Glomerular visceral epithelial cell (primary cell): ENCODE measurements at regions not wholly inside any gene's neighbourhood (a gene's known extent, or its start where the extent isn't known, plus 50 kb on each side); places are given as distances from the start of the nearest gene placed in this dataset.
"Not testable (repeated sequence)": the region's sequence is repeated elsewhere in the genome, so short reads cannot be mapped to it uniquely, and the experiment has no call there.

ENCODE experiments used
- DNase-seq: peaks from one replicate; pipeline ENCODE4 v3.0.0-alpha.2; 2016; ENCODE audit errors: extremely low spot score

DNA sequence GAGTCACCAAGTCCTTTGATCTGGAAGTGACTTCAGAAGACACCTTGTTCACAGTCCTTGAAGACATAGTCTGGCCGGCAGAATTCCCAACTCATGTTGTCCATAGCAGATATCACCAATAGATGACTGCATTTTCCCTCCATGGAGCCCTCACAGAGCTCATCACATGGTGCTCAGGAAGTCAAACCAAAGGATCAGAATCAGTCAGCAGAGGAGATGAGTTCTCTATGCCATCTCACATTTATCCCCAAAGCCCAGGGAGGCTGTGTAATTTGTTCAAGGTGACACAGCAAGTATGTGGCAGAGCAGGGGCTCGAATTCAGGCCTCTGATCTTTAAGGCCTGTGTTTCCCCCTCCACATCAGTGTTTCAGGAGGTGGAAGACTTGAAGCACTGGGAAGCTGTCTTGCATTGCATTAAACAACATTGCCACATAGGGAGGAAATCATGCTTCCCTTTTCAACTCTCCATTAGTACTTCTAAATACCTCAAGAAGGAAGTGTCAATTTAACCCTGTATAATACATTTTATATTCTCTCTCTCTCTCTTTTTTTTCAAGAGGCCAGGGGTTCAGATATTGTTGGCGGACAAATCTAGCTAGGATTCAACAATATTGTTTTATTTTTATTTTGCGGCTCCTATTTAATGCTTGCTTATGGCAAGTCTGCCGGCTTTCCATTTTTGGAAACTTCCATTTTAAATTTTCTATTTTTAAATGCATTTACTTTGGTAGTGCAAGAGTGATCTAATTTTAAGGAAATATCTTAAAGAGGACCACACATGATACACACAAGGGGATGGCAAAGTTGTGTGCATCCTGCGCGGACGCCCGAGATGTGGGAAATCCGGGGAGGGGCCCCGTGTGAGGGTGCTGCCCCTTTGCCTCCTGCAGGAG, 61.9 kb downstream of the NPIPB5 start:
- DNase-seq = not testable (repeated sequence)

DNA sequence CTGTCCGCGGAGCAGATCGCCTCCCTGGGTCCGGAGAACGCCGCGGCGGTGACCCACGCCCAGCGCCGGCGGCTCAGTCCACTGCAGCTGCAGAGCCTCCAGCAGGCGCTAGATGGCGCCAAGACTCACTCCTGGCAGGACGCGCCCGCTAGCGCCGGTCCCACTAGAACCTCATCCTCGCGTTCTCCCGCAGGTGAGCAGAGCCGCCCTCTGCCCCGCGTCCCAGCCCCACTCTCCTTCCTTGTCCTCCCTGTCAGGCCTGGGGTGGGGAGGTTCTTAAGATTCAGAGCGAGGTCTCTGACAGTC, 62.5 kb downstream of the NPIPB5 start:
- DNase-seq = not testable (repeated sequence)

DNA sequence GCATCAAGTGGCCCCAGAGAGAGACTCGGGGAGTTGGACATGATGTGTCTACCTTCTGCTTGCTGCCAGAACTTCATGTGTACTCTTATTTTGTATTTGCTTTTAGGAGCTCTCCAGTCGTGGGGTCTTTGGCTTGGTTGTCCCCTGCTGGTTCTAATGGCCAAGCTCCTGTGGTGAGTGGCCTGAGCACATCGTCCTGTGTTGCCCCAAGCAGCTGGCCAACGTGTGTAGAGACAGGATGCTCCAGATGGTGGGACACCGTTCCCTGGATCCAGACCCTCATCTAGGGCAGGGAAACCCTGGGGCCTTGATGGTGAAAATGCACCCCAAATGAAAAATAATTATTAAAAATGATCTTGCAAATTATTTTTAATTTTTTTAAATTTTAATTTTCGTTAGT, 65.8 kb downstream of the NPIPB5 start:
- not testable (repeated sequence) for DNase-seq

DNA sequence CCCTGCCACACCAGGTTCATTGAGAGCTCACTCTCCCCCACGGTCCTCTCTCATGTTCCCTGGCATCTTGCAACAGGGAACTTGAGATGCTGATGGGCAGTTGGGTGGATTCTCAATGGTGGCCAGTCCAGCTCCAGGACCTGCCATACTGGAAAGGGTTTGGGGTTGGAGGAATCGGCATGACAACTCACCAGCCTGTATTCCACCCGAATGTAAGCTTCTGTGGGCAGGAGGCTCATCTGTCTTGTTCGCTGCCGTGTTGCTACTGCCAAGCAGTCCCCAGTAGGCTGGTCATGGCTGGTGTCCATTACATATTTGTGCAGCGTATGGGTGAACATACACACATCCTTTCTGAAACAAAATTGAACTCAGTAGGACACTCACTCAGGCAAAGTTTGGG, 72.5 kb downstream of the NPIPB5 start:
- DNase-seq = not testable (repeated sequence)

DNA sequence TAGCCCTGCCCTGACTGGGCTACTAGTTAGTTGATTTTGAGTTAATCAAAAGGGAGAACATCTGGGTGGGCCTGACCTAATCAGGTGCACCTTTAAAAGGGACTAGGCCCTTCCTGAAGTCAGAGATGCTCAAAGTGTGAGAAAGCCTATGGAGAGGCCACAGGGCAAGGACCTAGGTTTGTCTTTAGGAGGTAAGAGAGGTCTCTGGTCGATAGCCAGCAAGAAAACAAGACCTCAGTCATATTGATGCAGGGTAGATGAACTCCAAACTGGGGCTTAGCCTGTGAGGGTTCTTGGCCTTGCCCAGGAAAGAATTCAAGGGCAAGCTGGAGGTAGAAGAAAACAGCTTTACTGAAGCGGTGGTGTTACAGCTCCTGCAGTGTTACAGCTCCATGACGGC, 73.8 kb downstream of the NPIPB5 start:
- not testable (repeated sequence) for DNase-seq

DNA sequence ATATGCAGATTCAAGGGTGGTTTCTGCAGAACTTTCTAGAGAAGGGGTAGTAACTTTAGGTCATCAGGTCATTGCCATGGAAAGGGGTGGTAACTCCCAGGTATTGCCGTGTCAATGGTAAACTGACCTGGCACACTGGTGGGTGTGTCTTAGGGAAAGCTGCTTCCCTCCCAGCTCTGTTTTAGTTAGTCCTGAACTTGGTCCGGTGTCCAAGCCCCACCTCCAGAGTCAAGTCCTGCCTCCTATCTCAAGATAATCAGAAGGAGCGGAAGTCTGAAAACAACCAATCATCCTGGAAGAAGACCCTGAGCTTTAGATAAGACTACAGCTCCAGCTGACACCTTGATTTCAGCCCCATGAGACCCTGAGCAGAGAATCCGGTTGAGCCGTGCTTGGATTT, 74.2 kb downstream of the NPIPB5 start:
- DNase-seq = not testable (repeated sequence)

DNA sequence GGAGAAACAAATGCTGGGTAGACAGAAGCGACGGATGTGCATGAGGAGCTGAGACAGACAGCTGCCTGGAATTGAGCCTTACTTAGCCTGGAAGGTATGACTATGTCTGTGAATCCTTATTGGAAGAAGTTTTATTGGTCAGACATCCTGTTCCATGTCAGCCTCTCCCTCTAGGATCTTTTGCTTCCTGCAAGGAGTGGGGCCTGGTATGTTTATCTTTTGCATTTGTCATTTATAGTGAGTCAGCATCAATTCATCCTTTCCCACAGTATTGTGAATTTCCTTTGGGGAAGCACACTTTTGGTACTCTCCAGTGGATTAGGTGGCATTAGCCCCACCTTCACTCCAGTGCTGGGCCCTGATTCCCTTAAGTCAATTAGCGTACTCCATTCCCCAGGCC, 74.7 kb downstream of the NPIPB5 start:
- peak; percentile 14 for DNase-seq

DNA sequence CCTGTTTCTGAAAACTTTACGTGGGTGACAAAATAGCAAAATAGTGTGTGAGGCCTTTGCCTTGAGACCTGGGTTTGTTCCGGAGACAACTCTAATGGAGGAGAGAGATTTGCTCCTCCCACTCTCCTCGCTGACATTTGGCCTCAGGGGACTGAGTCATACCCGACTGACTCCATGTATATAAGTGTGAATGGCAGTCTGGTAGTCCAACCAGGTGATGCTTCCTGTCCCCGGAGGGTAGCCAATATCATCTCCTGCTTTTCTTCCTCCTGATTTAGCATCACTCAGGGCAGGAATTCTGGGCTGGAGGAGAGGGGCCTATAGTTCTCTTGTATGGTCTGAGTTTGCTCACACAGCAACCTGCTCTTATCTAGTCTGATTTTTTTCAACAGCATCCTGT, 76.0 kb downstream of the NPIPB5 start:
- not testable (repeated sequence) for DNase-seq

DNA sequence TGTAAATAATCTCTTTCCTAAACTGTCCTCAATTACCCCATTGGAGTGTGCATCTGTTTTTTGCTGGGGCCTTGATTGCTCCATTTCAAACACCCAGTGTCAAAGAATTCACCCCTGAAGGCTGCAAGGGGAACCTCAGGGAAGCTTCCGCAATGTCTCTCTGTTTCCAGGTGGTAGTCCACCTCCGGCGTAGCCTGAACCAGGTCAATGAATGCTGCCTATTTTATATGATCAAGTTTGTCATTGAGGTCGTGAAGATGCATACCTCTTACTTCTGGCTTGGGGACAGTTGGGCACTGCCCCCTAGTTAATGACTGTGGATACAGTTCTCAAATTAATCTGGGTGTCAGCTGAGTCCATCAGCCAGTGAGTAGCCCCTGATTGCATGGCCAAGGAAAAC, 79.1 kb downstream of the NPIPB5 start:
- DNase-seq = not testable (repeated sequence)

DNA sequence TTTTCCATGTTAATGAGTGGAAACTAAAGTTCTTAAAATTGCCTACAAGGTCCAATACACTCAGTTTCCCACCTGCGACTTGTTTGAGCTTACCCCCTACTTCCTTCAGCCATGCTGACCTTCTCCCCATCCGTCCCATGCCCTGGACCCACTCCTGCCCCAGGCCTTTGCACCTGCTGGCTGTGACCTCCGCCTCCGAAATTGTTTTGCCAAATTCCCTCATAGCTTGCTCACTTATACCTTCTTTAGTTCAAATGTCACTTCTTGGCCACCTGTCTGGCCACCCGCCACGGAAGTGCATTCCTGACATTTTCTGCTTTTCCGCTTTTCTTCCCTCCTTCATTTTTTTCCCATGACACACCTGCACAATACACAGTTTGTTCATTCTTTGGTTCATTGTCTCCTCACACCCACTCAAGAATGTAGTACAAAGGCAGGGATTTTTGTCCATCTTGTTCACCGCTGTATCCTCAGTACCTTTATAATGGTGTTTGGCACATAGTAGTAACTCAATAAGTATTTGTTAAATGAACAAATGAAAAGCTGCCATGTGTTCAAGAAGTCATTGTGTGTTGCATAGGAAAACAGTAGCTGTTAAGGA, 85.9 kb downstream of the NPIPB5 start:
- not testable (repeated sequence) for DNase-seq

DNA sequence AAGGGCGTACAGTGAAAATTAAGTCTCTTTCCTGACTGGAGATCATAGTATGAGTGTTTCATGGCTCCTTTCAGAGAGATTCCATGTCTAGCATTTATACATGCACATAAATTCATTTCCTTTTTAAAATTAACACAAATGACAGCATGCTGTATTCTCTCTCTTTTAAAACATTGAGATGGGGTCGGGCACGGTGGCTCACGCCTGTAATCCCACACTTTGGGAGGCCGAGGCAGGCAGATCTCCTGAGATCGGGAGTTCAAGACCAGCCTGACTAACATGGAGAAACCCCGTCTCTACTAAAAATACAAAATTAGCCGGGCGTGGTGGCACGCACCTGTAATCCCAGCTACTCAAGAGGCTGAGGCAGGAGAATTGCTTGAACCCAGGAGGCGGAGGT, 93.1 kb downstream of the NPIPB5 start:
- DNase-seq = not testable (repeated sequence)

DNA sequence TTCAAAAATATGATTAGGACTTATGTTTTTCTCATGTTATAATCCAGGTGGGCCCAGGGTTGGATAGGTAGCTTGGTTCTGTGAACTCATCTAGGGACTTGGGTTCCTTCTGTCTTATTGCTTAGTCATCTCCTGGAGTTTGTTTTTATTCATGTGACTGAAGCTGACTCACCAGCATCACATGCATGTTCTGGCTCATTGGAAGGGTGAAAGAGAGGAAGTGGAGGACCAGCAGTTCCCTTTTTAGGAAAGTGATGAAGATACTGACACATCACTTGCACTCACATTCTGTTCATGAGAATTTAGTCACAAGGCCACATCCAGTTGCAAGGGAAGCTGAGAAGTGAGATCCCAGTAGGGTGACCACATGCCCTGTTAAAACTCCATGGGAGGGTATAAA, 95.9 kb downstream of the NPIPB5 start:
- DNase-seq = not testable (repeated sequence)

DNA sequence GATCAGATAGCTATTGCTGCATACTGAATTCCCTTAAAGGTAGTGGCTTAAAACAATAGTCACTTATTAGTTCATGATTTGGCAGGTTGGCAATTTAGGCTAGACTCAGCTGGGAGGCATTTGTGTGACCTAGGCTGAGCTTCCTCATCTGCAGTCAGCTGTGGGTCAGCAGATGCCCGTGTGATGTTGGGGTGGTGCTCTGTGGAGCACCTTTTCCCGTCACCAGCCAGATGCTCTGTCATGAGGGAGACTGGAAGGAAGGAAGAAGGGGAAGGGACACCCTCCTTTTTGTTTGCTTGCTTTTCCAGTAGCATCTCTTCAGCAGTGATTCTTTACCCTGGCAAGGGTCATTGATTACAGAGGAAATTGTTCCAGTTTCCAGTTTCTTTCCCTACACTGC, 99.1 kb downstream of the NPIPB5 start:
- DNase-seq = not testable (repeated sequence)

DNA sequence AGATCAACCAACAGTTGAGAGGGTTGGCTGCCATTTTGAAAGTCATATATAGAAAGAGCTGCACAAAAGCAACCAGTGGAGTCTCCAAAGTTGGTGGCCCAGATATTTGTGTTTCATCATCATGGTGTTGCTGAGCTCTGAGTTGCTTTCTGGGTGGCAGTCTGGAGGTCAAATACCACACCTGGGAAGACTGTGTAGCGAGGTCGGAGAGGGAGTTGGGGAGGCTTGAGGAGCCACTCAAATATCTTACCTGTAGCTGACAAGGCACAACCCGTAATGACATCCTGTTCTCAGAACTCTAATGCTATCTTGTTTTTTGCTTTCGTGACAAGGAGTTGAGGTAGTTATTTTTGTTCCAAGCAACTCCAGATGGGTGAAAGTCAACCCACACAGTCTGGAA, 100.4 kb downstream of the NPIPB5 start:
- not testable (repeated sequence) for DNase-seq

DNA sequence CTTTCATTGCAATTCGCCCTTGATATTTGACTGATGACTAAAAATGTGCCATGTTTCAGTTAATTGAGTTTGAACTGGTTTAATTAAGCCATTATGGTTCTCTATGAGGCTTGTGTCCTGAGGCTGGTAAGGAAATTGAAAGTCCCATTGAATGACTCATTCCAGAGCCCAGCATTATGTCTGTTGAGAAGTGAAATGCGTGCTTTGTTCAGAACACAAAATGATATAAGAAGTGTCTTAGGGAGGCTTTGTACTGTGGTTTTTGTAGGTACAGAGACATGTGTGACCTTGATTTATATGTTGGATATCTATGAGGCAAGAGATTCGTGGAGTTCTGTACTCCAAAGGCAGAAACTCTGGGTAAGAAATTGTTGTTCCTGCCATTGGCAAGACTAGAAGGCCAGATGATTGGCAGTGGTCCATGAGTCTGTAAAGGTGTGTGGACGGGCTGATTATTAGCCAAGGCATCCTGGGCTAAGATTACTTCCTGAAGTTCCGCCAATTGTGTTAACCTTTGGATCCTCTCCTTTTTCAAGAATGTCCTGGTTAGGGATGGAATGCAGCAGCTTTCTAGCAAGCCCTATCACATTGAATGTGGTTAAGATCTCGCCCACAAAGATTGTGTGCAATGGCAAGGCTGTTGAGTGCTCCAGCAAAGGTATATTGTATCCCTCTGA, 103.7 kb downstream of the NPIPB5 start:
- peak; percentile 60 for DNase-seq

DNA sequence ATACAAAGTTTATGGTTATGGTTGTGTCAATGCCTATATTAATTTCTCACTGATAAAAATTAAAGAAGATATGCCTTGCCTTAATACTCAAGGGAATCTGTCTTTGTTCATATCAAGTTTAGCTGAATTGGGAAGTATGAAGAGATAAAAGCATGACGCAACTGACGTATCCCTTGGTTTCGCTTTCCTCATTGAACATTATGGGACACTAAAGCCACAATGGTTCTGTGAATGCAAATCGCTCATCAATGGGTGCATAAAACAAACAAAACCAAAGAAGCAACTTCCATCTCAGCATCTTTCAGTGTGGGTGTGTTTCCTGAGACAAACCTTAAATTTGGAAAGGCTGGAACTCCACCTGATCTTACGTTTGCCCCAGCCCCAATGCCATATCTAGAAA, 108.2 kb downstream of the NPIPB5 start:
- DNase-seq = no peak

DNA sequence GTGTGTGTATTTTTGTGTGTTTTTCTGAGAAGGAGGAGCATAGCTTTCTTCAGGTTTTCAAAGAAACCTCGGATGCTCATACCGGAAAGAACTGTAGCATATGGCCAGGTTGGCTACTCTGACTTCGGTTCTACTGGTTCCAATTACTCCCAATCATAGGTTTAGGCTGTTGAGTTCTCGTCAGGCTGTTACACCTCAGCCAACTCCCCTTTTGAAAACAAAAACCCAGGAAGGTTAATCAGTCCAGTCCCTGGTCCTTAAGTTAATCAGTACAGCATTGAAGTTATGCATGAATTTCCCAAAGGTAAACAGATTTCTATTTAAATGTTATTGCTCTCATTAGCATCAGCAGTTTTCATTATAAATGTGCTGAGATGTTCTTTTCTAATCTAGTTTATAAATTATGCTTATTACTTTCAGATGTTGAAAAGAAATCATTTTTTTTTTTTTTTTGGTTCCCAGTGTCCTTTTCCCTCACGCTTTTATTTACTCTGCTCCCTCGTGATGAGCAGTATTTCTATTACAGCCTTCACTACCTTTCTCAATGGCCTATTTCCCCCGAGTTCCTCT, 111.0 kb downstream of the NPIPB5 start:
- DNase-seq = no peak

DNA sequence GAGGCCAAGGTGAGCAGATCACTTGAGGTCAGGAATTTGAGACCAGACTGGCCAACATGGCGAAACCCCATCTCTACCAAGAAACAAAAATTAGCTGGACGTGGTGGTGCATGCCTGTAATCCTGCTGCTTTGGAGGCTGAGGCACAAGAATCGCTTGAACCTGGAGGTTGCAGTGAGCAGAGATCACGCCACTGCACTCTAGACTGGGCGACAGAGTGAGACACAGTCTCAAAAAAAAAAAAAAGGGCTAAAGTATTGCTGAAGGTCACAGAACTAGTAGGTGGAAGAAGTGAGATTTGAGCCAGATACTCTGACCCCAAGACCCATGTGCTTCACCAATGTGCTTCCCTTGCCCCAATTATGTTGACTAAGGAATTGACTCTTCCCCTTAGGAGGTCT, 112.0 kb downstream of the NPIPB5 start:
- DNase-seq = no peak

DNA sequence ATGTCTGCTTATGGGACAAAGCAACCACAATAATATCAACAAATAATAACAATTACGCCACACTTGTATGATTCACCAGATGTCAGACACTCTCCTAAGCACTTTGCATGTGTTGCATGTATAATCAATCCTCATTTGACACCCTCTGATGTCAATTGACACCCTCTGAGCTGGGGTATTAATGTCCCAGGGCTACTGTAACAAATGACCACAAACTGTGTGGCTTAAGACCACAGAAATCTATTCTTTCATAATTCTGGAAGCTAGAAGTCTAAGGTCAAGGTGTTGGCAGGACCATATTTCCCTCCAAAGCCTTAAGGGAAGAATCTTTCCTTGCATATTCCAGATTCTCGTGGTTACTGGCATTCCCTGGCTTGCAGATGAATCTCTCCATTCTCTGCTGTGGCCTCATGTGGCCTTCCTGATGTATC, 112.7 kb downstream of the NPIPB5 start:
- peak; percentile 13 for DNase-seq

DNA sequence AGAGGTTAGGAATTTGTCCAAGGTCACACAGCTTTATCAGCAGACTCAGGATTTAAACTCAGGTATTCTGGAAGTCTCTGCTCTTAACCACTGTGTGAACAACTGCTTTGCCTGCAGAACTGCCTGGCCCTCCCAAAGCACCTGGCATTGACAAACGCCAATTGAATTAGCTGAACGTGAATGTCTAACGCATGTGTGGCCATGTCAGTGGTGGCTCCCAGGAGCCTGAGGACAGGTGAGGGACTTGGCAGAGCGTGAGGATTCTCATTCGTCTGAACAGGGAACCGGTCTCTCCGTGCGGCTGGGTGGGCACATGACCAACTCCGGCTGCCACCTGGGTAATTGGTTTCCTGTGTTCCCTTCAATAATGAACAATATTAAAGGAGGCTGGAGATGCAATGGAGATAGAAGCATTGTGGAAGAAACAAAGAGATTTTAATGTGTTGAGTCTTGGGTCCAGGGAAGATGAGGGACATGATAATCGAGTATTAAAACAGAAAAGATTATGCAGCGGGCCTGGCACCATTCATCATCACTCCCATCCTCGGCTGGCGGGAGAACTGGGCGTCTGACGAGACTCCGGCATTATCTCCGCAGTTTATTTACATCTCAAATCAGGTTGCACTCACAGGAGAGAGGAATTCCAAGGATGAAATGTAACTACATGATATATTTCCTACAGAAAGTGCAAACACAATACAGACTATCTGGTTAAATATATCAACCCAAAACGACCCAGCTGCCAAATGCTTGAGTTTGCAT, 113.5 kb downstream of the NPIPB5 start:
- DNase-seq = no peak

DNA sequence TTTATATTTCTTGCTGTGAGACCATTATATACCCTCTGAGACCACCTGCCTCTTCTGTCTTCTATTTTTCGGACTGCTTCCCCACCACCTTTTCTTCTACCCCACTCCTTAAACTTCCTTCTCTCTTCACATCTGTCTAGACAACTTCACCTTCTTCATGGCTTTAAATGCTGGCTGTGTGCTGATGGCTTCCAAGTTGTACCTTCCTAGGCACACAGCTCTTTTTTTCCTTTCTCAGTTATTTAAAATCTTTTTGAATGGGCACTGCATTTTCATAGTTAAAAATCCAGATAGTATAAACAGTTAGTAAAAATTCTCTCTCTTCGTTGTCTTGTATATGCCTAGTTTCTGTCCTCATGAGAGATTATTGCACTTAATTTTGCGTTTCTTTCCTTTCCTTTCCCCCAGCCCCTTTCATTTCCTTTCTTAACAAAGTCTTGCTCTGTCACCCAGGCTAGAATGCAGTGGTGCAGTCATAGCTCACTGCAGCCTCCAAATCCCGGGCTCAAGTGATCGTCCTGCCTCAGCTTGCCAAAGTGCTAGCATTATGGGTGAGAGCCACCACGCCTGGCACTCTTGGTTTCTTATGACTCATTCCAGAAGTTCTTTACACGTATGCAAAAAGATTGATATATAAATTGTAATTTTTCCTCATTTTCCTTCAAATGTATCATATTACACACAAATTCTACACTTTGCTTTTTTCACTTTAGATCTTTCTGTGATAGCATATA, 114.3 kb downstream of the NPIPB5 start:
- DNase-seq = no peak
